GM19455 (cell line): ENCODE measurements at regions not wholly inside any gene's neighbourhood (a gene's known extent, or its start where the extent isn't known, plus 50 kb on each side); places are given as distances from the start of the nearest gene placed in this dataset.

Experiments used
- ATAC-seq: cut with Tn5 transposase; IDR thresholded peaks from one replicate; pipeline ENCODE4 v1.9.1; 2021; ENCODE audit not compliant: unreplicated experiment

- no peak for ATAC-seq
Observed at GRCh38 chr2:129761569-129762021, 217.9 kb upstream of the RAB6C start.

GRCh38 chr2:129762386-129763189, 216.9 kb upstream of the RAB6C start:
- no peak for ATAC-seq

- no peak for ATAC-seq
Observed at GRCh38 chr2:129763190-129763846, 216.1 kb upstream of the RAB6C start.

DNA sequence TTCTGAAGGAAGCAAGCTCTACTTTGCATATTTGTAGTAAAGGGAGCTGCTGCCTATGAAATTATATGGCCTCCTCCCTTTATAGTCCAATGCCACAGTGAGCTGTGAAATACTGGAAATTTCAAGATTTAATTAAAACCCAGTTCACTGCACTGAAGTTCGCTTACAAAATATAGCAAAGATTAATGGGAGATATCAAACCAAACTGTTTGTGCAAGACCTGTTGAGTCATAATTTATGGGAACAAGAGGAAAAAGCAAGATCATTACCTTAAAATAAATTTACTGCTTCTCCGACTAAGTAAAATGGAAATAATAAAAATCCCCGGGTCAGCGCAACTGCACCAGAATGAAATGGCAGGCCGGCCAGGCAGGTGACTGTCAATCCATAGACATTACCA, 215.5 kb upstream of the RAB6C start:
- ATAC-seq, result no peak

- no peak for ATAC-seq
Observed at GRCh38 chr2:129764376-129765325, 214.8 kb upstream of the RAB6C start.

- no peak for ATAC-seq
Observed at GRCh38 chr2:129765326-129765677, 214.2 kb upstream of the RAB6C start.

GRCh38 chr2:129765678-129766351, 213.7 kb upstream of the RAB6C start:
- ATAC-seq, result no peak

GRCh38 chr2:129766374-129766993, 213.0 kb upstream of the RAB6C start:
- no peak for ATAC-seq

- ATAC-seq, result no peak
Observed at GRCh38 chr2:129767346-129768035, 212.0 kb upstream of the RAB6C start.

DNA sequence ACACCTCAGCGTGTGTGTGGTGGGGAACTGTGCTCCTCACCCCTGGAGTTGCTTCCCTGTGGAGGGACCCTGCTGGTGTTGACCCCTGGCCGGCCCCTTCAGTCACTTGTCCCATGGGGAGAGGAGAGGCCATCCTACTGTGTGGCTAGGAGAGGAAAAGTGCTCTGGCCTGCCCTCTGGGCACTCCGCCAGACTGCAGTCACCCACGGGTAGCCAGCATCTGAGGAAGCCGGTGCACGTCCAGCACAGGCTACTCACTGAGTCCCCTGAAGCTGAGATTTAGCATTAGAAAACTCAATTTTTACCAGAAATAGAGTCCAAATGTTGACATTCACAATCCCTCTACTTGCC, 211.5 kb upstream of the RAB6C start:
- no peak for ATAC-seq

GRCh38 chr2:129768485-129769184, 210.8 kb upstream of the RAB6C start:
- ATAC-seq, result no peak

DNA sequence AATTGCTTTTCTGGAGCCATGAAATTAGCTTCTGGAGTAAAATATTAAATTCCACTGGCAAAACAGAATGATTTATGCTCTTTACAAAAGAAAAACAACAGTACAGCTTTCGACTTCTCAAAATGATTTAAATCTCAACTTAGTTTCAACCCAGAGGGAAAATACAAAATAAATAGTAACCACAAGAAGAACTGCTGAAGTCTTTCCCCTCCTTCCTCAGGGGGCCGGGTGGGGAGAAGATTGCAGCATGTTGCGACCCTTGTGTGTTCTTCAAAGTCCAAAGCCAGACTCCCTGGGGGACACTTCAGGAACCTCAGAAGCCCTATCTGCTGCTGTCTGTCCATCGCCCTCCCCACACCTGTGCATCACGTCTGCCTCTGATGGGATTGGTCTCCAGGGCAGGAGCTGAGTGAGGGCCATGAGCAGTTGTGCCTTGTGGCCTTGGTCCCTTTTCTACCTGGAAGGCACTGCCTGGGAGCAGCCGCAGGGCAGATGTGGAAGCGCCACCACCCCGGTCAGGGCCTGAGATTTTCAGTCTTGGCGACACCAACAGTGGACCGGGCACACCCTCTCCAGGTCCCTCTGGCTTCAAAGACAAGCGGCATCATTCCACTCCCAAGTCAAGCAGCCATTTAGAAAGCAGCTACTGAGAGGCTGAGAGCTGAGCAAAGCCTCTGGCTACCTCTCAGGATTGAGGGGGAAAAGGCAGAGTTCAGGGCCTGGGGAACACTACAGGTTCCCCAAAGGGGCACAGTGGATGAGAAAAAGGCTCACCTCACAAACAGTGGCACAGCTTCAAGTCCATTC, 210.1 kb upstream of the RAB6C start:
- ATAC-seq, result no peak

GRCh38 chr2:129771418-129772189, 207.9 kb upstream of the RAB6C start:
- no peak for ATAC-seq

- no peak for ATAC-seq
Observed at GRCh38 chr2:129772190-129772579, 207.3 kb upstream of the RAB6C start.

DNA sequence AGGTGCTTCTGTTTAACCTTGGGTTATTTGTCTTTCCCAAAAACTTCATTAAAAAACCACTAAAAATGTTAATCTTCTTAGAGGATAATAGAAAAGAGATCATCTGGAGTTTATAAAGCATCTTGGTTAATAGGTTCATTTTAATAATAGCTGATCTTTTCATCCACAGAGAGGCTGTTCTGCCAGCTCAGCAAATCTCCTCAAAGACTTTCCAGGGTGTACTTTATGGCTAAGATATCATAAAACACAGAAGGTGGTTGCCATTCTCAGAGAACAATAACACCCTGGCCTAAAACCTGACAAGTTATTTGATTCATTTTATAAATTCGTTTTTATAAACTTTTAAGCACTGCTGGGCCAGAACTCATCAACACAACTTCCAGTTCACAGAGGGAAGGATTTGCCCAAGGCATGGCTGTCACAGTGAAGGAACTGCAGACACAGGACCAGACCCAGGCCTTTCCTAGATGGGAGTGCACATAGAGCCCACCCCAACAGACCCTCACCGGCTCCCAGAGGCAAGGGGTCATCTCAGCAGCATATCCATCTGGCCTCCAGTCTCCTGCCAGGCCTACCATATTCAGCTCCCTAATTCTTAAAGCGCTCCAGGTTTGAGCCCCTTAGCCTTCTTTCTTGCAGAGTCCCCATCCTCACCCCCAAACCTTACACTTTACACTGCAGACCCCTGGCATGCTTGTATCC, 203.4 kb upstream of the RAB6C start:
- no peak for ATAC-seq

GRCh38 chr2:129777146-129777545, 202.3 kb upstream of the RAB6C start:
- no peak for ATAC-seq
